ENCODE measurements at regions not wholly inside any gene's neighbourhood (a gene's known extent, or its start where the extent isn't known, plus 50 kb on each side); places are given as distances from the start of the nearest gene placed in this dataset.
"Not testable (repeated sequence)": the region's sequence is repeated elsewhere in the genome, so short reads cannot be mapped to it uniquely, and the experiment has no call there.

GRCh38 chr6:84317463-84317862, 90.0 kb upstream of the CEP162 start:
- Mint-ChIP-seq H3K4me1 (no peaks in the 10 kb centered on the region), H3K27ac (no peak overlapping the region), H3K36me3 (peaks cover 1% of the 10 kb centered on the region), H3K4me3 (no peak overlapping the region), H3K27me3 (no peaks in the 10 kb centered on the region), H3K9me3 (peaks cover 5 to 8% (median 7%) of the 10 kb centered on the region in 3 donors)

- Mint-ChIP-seq H3K9me3 (peaks cover 5 to 8% (median 6%) of the 10 kb centered on the region in 3 donors), H3K36me3 (no peaks in the 10 kb centered on the region), H3K4me3 (no peak overlapping the region), H3K27ac (no peak overlapping the region), H3K4me1 (no peaks in the 10 kb centered on the region), H3K27me3 (no peaks in the 10 kb centered on the region)
Observed at GRCh38 chr6:84314377-84314898, 87.0 kb upstream of the CEP162 start.

DNA sequence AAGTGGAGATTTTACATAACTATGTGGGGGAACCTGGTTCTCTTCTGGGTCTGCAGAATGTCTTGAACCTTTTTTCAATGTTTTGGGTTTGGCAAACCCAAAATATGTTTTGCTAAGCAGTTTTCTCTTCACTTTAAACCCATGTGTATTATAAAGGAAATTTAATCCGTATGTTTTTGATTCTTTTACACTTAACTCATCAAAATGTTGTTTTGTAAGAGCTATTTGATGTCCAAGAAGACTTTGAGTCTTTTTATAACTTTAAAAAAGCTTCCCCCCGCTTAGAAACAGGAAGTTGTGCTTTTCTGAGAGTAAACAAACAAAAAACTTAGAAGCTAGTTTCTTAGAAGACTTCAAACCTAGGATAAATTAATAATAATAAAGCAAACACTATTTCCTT, 81.9 kb upstream of the CEP162 start:
- Mint-ChIP-seq H3K27me3 (no peaks in the 10 kb centered on the region), H3K4me3 (no peak overlapping the region), H3K4me1 (no peaks in the 10 kb centered on the region), H3K36me3 (no peaks in the 10 kb centered on the region), H3K9me3 (peaks cover 1 to 5% (median 3%) of the 10 kb centered on the region in 3 donors), H3K27ac (no peak overlapping the region)

DNA sequence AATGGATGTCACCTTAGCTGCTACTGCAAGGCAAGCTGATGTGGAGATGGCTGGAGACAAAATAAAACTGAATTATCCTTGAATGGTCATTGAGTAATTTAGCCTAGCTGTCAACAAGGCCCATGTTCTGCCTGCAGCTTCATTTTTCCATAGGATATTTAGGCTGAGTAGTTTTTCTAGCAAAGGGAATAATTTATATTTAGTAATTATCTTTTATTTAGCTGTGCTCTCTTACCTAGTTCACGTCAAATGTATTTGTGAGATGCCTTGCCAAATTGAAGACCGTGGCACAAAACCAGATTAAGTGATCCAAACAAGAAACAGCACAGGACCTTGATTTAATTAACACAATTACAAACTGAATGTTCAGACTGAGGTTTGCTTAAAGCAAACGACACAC, 77.4 kb upstream of the CEP162 start:
- H3K36me3 Mint-ChIP-seq = no peaks in the 10 kb centered on the region
- no peak overlapping the region for H3K27ac Mint-ChIP-seq
- no peaks in the 10 kb centered on the region for H3K27me3 Mint-ChIP-seq
- no peak overlapping the region for H3K4me3 Mint-ChIP-seq
- peaks cover 2 to 3% (median 3%) of the 10 kb centered on the region in 3 donors for H3K9me3 Mint-ChIP-seq
- H3K4me1 Mint-ChIP-seq = no peaks in the 10 kb centered on the region

DNA sequence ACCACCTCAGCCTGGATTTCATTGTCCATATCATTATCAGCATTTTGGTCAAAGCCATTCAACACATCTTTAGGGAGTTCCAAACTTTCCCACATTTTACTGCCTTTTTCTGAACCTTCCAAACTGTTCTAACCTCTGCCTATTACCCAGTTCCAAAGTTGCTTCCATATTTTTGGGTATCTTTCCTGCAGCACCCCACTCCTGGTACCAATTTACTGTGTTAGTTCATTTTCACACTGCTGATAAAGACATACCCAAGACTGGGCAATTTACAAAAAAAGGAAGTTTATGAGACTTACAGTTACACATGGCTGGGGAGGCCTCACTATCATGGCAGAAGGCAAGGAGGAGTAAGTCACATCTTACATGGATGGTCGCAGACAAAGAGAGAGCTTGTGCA, 63.6 kb upstream of the CEP162 start:
- peaks cover 8 to 17% (median 13%) of the 10 kb centered on the region in 3 donors for H3K9me3 Mint-ChIP-seq
- H3K4me3 Mint-ChIP-seq, H3K27ac Mint-ChIP-seq, H3K36me3 Mint-ChIP-seq, H3K27me3 Mint-ChIP-seq, H3K4me1 Mint-ChIP-seq: not testable (repeated sequence)

- no peak overlapping the region for H3K27ac Mint-ChIP-seq
Observed at GRCh38 chr6:84284428-84285049, 57.1 kb upstream of the CEP162 start.

GRCh38 chr6:84282550-84282949, 55.1 kb upstream of the CEP162 start:
- no peak overlapping the region for H3K4me3 Mint-ChIP-seq
- H3K36me3 Mint-ChIP-seq = no peaks in the 10 kb centered on the region
- no peaks in the 10 kb centered on the region for H3K4me1 Mint-ChIP-seq

More at GRCh38 chr6:84284428-84285049, 57.1 kb upstream of the CEP162 start:
- Mint-ChIP-seq H3K4me1 (no peaks in the 10 kb centered on the region), H3K4me3 (no peak overlapping the region), H3K9me3 (peaks cover 0 to 7% (median 3%) of the 10 kb centered on the region in 3 donors), H3K36me3 (peaks cover 1% of the 10 kb centered on the region), H3K27me3 (peaks cover 4% of the 10 kb centered on the region)

GRCh38 chr6:84280639-84281038, 53.2 kb upstream of the CEP162 start:
- H3K36me3 Mint-ChIP-seq = no peaks in the 10 kb centered on the region
- no peaks in the 10 kb centered on the region for H3K4me1 Mint-ChIP-seq
- H3K27me3 Mint-ChIP-seq = peaks cover 4% of the 10 kb centered on the region
- peaks cover 0 to 2% (median 0%) of the 10 kb centered on the region in 3 donors for H3K9me3 Mint-ChIP-seq
- H3K4me3 Mint-ChIP-seq = no peak overlapping the region
- no peak overlapping the region for H3K27ac Mint-ChIP-seq

More at GRCh38 chr6:84282550-84282949, 55.1 kb upstream of the CEP162 start:
- H3K27me3 Mint-ChIP-seq = peaks cover 4% of the 10 kb centered on the region
- no peaks in the 10 kb centered on the region for H3K9me3 Mint-ChIP-seq
- H3K27ac Mint-ChIP-seq = no peak overlapping the region

GRCh38 chr6:84280030-84280429, 52.6 kb upstream of the CEP162 start:
- Mint-ChIP-seq H3K36me3 (no peaks in the 10 kb centered on the region), H3K4me3 (no peak overlapping the region)

DNA sequence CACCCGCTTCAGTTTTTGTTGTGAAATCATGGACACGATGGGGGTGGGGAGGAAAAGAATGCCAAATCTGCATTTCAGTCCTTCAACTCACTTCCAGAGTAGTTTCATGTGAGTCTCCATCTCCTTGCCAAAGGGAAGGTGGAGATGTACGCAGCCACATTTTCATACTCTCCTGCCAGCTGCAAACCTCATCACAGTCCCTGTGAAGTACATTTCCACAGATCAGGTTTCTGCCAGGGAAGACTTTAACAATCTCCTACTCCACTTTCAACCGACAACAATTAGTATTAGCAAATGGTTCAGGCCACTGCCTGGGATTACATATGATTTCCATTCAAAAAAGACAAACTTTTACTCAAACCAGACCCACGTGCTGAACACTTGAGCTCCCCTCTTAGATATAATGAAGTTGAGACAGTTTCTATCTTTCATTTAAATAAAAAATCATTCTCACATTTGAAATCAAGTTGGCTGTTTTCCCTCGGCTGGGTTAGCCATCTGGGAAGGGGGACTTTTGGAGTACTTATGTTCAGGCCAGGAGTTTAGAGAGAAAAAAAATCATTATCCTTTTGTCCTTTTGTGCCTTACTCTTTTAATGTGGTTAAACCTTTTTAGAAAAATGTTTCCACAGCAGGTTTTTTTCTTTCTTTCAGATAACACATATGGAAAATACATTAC, 51.0 kb upstream of the CEP162 start:
- no peak overlapping the region for H3K4me3 Mint-ChIP-seq
- H3K27ac Mint-ChIP-seq = no peak overlapping the region
- H3K4me1 Mint-ChIP-seq = no peaks in the 10 kb centered on the region
- H3K27me3 Mint-ChIP-seq = peaks cover 4% of the 10 kb centered on the region
- peaks cover 0 to 2% (median 0%) of the 10 kb centered on the region in 3 donors for H3K9me3 Mint-ChIP-seq
- no peaks in the 10 kb centered on the region for H3K36me3 Mint-ChIP-seq

More at GRCh38 chr6:84280030-84280429, 52.6 kb upstream of the CEP162 start:
- no peak overlapping the region for H3K27ac Mint-ChIP-seq
- peaks cover 0 to 2% (median 0%) of the 10 kb centered on the region in 3 donors for H3K9me3 Mint-ChIP-seq
- no peaks in the 10 kb centered on the region for H3K4me1 Mint-ChIP-seq
- peaks cover 4% of the 10 kb centered on the region for H3K27me3 Mint-ChIP-seq

Data from IgD-negative memory B cell (primary cell).